A549 (cell line): ENCODE measurements at regions not wholly inside any gene's neighbourhood (a gene's known extent, or its start where the extent isn't known, plus 50 kb on each side); places are given as distances from the start of the nearest gene placed in this dataset.

Experiments
- CBX8 ChIP-seq: fragments of 200-600 bp; sonication (generic); IDR thresholded peaks from 2 replicates; pipeline ENCODE4 v1.6.1; 2016
- CEBPB ChIP-seq, 2 experiments: fragments of >200 bp in 1 of 2; sonication (Bioruptor Twin) in 1 of 2; formaldehyde crosslinking in 1 of 2; IDR thresholded peaks; 2 replicates each; pipeline ENCODE4 v1.6.1; 2012 to 2016
- CHD4 ChIP-seq: fragments of 200-600 bp; sonication (generic); IDR thresholded peaks from 2 replicates; pipeline ENCODE4 v1.6.1; 2016; ENCODE audit warnings: antibody characterized with exemption, mild to moderate bottlenecking, borderline replicate concordance
- CTCF ChIP-seq: fragments of >200 bp; sonication (Bioruptor Twin); formaldehyde crosslinking; IDR thresholded peaks from 3 replicates; pipeline ENCODE4 v1.5.1; 2016
- E2F6 ChIP-seq: IDR thresholded peaks from 2 replicates; pipeline ENCODE4 v1.6.1; 2012; ENCODE audit warnings: low read depth, borderline replicate concordance
- EHMT2 ChIP-seq: fragments of 200-600 bp; sonication (generic); IDR thresholded peaks from 2 replicates; pipeline ENCODE4 v1.6.1; 2016; ENCODE audit warnings: antibody characterized with exemption, low read depth, mild to moderate bottlenecking, moderate library complexity
- EP300 ChIP-seq, 2 experiments: fragments of >200 bp; sonication (Bioruptor Twin); formaldehyde crosslinking; IDR thresholded peaks; 2 replicates in 1 of 2; 3 replicates in 1 of 2; pipeline ENCODE4 v1.6.1; 2016 to 2017
- MAX ChIP-seq: IDR thresholded peaks from 2 replicates; pipeline ENCODE4 v1.6.1; 2012
- MYC ChIP-seq: IDR thresholded peaks from 2 replicates; pipeline ENCODE4 v1.6.1; 2012; ENCODE audit warnings: mild to moderate bottlenecking, inconsistent platforms, low read length, improper control_type of control experiment, borderline replicate concordance
- POLR2A ChIP-seq: IDR thresholded peaks from 2 replicates; pipeline ENCODE4 v1.6.1; 2012; ENCODE audit warnings: mild to moderate bottlenecking, low read length
- POLR2AphosphoS2 ChIP-seq: conservative IDR thresholded peaks from 2 replicates; pipeline ENCODE4 v1.6.1; 2012; ENCODE audit warnings: low read length, improper control_type of control experiment, inconsistent platforms
- RAD21 ChIP-seq, 2 experiments: fragments of >200 bp in 1 of 2; sonication (Bioruptor Twin) in 1 of 2; formaldehyde crosslinking in 1 of 2; IDR thresholded peaks in 1 of 2; conservative IDR thresholded peaks in 1 of 2; 2 replicates in 1 of 2; 3 replicates in 1 of 2; pipeline ENCODE4 v1.6.1; 2012 to 2018; ENCODE audit warnings: inconsistent platforms in 1 of 2
- REST ChIP-seq: fragments of 200-600 bp; sonication (generic); IDR thresholded peaks from 2 replicates; pipeline ENCODE4 v1.6.1; 2016; ENCODE audit warnings: antibody characterized with exemption, mild to moderate bottlenecking, moderate library complexity
- SMC3 ChIP-seq: fragments of >200 bp; sonication (Bioruptor Twin); formaldehyde crosslinking; IDR thresholded peaks from 3 replicates; pipeline ENCODE4 v1.6.1; 2018; ENCODE audit warnings: inconsistent platforms

GRCh38 chr5:21126236-21126635 is 1138.2 kb upstream of the CDH18 start:
- TF ChIP-seq MYC (no peak), SMC3 (no peak), CTCF (no peak), POLR2A (no peak), RAD21 (conservative IDR thresholded peaks at IDR 0.05 in 1 of 2, IDR thresholded peaks at IDR 0.05 in 1 of 2) (no peak), E2F6 (no peak), MAX (no peak), CBX8 (no peak), EHMT2 (no peak), POLR2AphosphoS2 (no peak), EP300 (IDR thresholded peaks at IDR 0.05) (no peak), REST (no peak), CHD4 (no peak), CEBPB (IDR thresholded peaks at IDR 0.05) (no peak)
